H9 (cell line): ENCODE measurements at regions not wholly inside any gene's neighbourhood (a gene's known extent, or its start where the extent isn't known, plus 50 kb on each side); places are given as distances from the start of the nearest gene placed in this dataset.

Experiments
- DNase-seq: peaks from one replicate; pipeline ENCODE4 v3.0.0-alpha.2; 2017
- H2AFZ ChIP-seq: one replicate; pipeline ENCODE4 v1.6.1; 2013; ENCODE audit warnings: mild to moderate bottlenecking, low read length, control low read depth, moderate library complexity
- H2AK5ac ChIP-seq: 2 replicates; pipeline ENCODE4 v1.6.1; 2013; ENCODE audit warnings: low read length, control low read depth, mixed read lengths; ENCODE audit not compliant: insufficient read length
- H2BK120ac ChIP-seq: one replicate; pipeline ENCODE4 v1.6.1; 2013; ENCODE audit warnings: low read depth, mild to moderate bottlenecking, low read length, control low read depth, inconsistent platforms; ENCODE audit not compliant: poor library complexity, severe bottlenecking
- H2BK12ac ChIP-seq: 2 replicates; pipeline ENCODE4 v1.6.1; 2013; ENCODE audit warnings: low read length, control low read depth, mixed read lengths, low read depth; ENCODE audit not compliant: insufficient read length
- H2BK15ac ChIP-seq: 2 replicates; pipeline ENCODE4 v1.6.1; 2013; ENCODE audit warnings: low read depth, low read length, control low read depth
- H2BK20ac ChIP-seq: one replicate; pipeline ENCODE4 v1.6.1; 2013; ENCODE audit warnings: low read depth, mild to moderate bottlenecking, low read length, control low read depth, inconsistent platforms; ENCODE audit not compliant: poor library complexity, severe bottlenecking
- H2BK5ac ChIP-seq: 2 replicates; pipeline ENCODE4 v1.6.1; 2013; ENCODE audit warnings: low read length, control low read depth, mixed read lengths; ENCODE audit not compliant: insufficient read length
- H3K14ac ChIP-seq: 2 replicates; pipeline ENCODE4 v1.6.1; 2013; ENCODE audit warnings: low read length, control low read depth; ENCODE audit not compliant: insufficient read depth
- H3K18ac ChIP-seq: 2 replicates; pipeline ENCODE4 v1.6.1; 2013; ENCODE audit warnings: low read depth, mild to moderate bottlenecking, mixed read lengths, low read length, control low read depth; ENCODE audit not compliant: insufficient read length
- H3K23ac ChIP-seq: 2 replicates; pipeline ENCODE4 v1.6.1; 2013; ENCODE audit warnings: low read length, control low read depth, mixed read lengths, low read depth; ENCODE audit not compliant: insufficient read length
- H3K23me2 ChIP-seq: 2 replicates; pipeline ENCODE4 v1.6.1; 2013; ENCODE audit warnings: low read depth, mild to moderate bottlenecking, mixed read lengths, low read length, control low read depth; ENCODE audit not compliant: insufficient read length, poor library complexity, severe bottlenecking
- H3K27ac ChIP-seq: 2 replicates; pipeline ENCODE4 v1.5.1; 2013; ENCODE audit warnings: low read length, control low read depth, mixed read lengths, low read depth; ENCODE audit not compliant: insufficient read length
- H3K27me3 ChIP-seq: 2 replicates; pipeline ENCODE4 v1.6.1; 2013; ENCODE audit warnings: low read length, control low read depth, inconsistent platforms; ENCODE audit not compliant: insufficient read depth
- H3K4ac ChIP-seq: 2 replicates; pipeline ENCODE4 v1.6.1; 2013; ENCODE audit warnings: low read depth, mild to moderate bottlenecking, control low read depth, inconsistent platforms, low read length, moderate library complexity
- H3K4me1 ChIP-seq: 2 replicates; pipeline ENCODE4 v1.6.1; 2013; ENCODE audit warnings: low read length, control low read depth, inconsistent platforms; ENCODE audit not compliant: insufficient read depth
- H3K4me2 ChIP-seq: 2 replicates; pipeline ENCODE4 v1.6.1; 2013; ENCODE audit warnings: low read length, control low read depth, mixed read lengths; ENCODE audit not compliant: insufficient read length, insufficient read depth
- H3K56ac ChIP-seq: 2 replicates; pipeline ENCODE4 v1.6.1; 2013; ENCODE audit warnings: low read depth, mild to moderate bottlenecking, mixed read lengths, low read length, control low read depth; ENCODE audit not compliant: insufficient read length
- H3K79me1 ChIP-seq: 2 replicates; pipeline ENCODE4 v1.6.1; 2013; ENCODE audit warnings: low read depth, mild to moderate bottlenecking, moderate library complexity, low read length, control low read depth, inconsistent platforms; ENCODE audit not compliant: insufficient read depth, poor library complexity, severe bottlenecking
- H3K79me2 ChIP-seq: 2 replicates; pipeline ENCODE4 v1.6.1; 2013; ENCODE audit warnings: low read length, control low read depth, inconsistent platforms; ENCODE audit not compliant: insufficient read depth
- H3K9ac ChIP-seq: 2 replicates; pipeline ENCODE4 v1.6.1; 2013; ENCODE audit warnings: low read length, control low read depth, mixed read lengths; ENCODE audit not compliant: insufficient read length; ENCODE audit errors: extremely low read depth
- H3K9me3 ChIP-seq: one replicate; pipeline ENCODE4 v1.6.1; 2013; ENCODE audit warnings: low read depth, low read length, inconsistent platforms; ENCODE audit not compliant: control insufficient read depth
- H3T11ph ChIP-seq: one replicate; pipeline ENCODE4 v1.6.1; 2013; ENCODE audit warnings: mild to moderate bottlenecking, low read length, control low read depth, inconsistent platforms
- H4K20me1 ChIP-seq: one replicate; pipeline ENCODE4 v1.6.1; 2013; ENCODE audit not compliant: control insufficient read depth, insufficient read length, insufficient read depth
- H4K5ac ChIP-seq: 2 replicates; pipeline ENCODE4 v1.6.1; 2013; ENCODE audit warnings: low read depth, mild to moderate bottlenecking, mixed read lengths, low read length, control low read depth; ENCODE audit not compliant: insufficient read length
- H4K8ac ChIP-seq: replicated peaks from 2 replicates; pipeline ENCODE4 v1.6.1; 2013; ENCODE audit warnings: low read length, control low read depth, mixed read lengths, low read depth; ENCODE audit not compliant: insufficient read length
- H4K91ac ChIP-seq: 2 replicates; pipeline ENCODE4 v1.6.1; 2013; ENCODE audit warnings: low read depth, mild to moderate bottlenecking, moderate library complexity, mixed read lengths, low read length, control low read depth; ENCODE audit not compliant: insufficient read length
- H3K27ac Mint-ChIP-seq, 3 experiments: 2 replicates in 2 of 3; 3 replicates in 1 of 3; pipeline ENCODE4 v1.8.0; 2020 to 2021; ENCODE audit warnings: mixed read lengths in 3 of 3, mild to moderate bottlenecking in 1 of 3, moderate library complexity in 1 of 3
- H3K27me3 Mint-ChIP-seq: 2 replicates; pipeline ENCODE4 v1.8.0; 2021; ENCODE audit warnings: low read depth, mild to moderate bottlenecking, moderate library complexity, mixed read lengths
- H3K36me3 Mint-ChIP-seq, 3 experiments: 2 replicates in 2 of 3; 3 replicates in 1 of 3; pipeline ENCODE4 v1.8.0; 2020 to 2021; ENCODE audit warnings: low read depth in 3 of 3, mixed read lengths in 3 of 3; ENCODE audit not compliant: insufficient read depth in 1 of 3
- H3K4me1 Mint-ChIP-seq, 2 experiments: 2 replicates each; pipeline ENCODE4 v1.8.0; 2020; ENCODE audit warnings: mixed read lengths in 2 of 2
- H3K4me3 Mint-ChIP-seq, 2 experiments: 2 replicates in 1 of 2; 3 replicates in 1 of 2; pipeline ENCODE4 v1.8.0; 2020 to 2021; ENCODE audit warnings: mild to moderate bottlenecking in 2 of 2, mixed read lengths in 2 of 2, moderate library complexity in 1 of 2
- H3K9me3 Mint-ChIP-seq, 2 experiments: 2 replicates in 1 of 2; 3 replicates in 1 of 2; pipeline ENCODE4 v1.8.0; 2020; ENCODE audit warnings: mild to moderate bottlenecking in 2 of 2, mixed read lengths in 2 of 2, moderate library complexity in 1 of 2
- CTCF ChIP-seq: fragments of 200-600 bp; sonication (generic); conservative IDR thresholded peaks from 3 replicates; pipeline ENCODE4 v1.8.0; 2021; ENCODE audit warnings: antibody characterized with exemption, mild to moderate bottlenecking
- WGBS: extraction: QIAGEN DNeasy Blood & Tissue Kit; methylation state at CpG from one replicate; pipeline ENCODE4 v1.1.7; 2013; ENCODE audit warnings: missing lambda C conversion rate, low lambda C conversion rate, mixed read lengths; ENCODE audit not compliant: insufficient read length; ENCODE audit errors: extremely low coverage; 5-methylcytosine and 5-hydroxymethylcytosine counted together

- Mint-ChIP-seq H3K9me3 (no peaks in the 10 kb centered on the region), H3K4me3 (no peak overlapping the region), H3K27me3 (no peaks in the 10 kb centered on the region), H3K27ac (no peak overlapping the region), H3K4me1 (peaks cover 17 to 20% of the 10 kb centered on the region in 2 experiments), H3K36me3 (no peaks in the 10 kb centered on the region; a peak in 2 of 7 replicates)
- no peaks in the 10 kb centered on the region for H4K20me1 ChIP-seq
- no peak overlapping the region for H3K14ac ChIP-seq
- no peaks in the 10 kb centered on the region for H3K4me1 ChIP-seq
- TF ChIP-seq CTCF: no peak
- no peaks in the 10 kb centered on the region for H3K79me1 ChIP-seq
- H3K4me2 ChIP-seq: no peak overlapping the region
- H3K4ac ChIP-seq: no peak overlapping the region
- no peaks in the 10 kb centered on the region for H3K23me2 ChIP-seq
- no peak overlapping the region for H3K18ac ChIP-seq
- H3K27ac ChIP-seq: no peak overlapping the region
- H4K5ac ChIP-seq: no peak overlapping the region
- no peaks in the 10 kb centered on the region for H3K79me2 ChIP-seq
- H3K9ac ChIP-seq: no peak overlapping the region
- H3T11ph ChIP-seq: no peak overlapping the region
- H2BK5ac ChIP-seq: no peak overlapping the region
- no peak overlapping the region for H4K8ac ChIP-seq
- no peaks in the 10 kb centered on the region for H3K27me3 ChIP-seq
- H3K9me3 ChIP-seq: no peaks in the 10 kb centered on the region
- no peak for DNase-seq
- no peak overlapping the region for H2AK5ac ChIP-seq
- no peak overlapping the region for H2BK120ac ChIP-seq
- no peak overlapping the region for H2BK20ac ChIP-seq
- H2BK12ac ChIP-seq: no peak overlapping the region
- no peak overlapping the region for H4K91ac ChIP-seq
- no peak overlapping the region for H3K56ac ChIP-seq
- no peak overlapping the region for H3K23ac ChIP-seq
- no CpG with 5 or more reads among the region's 2 CpGs for WGBS
- H2BK15ac ChIP-seq: no peak overlapping the region
- H2AFZ ChIP-seq: no peak overlapping the region
These were observed 852.7 kb upstream of the FRG1 start for GRCh38 chr4:189087971-189088370.
